HEK293 (cell line): ENCODE measurements at regions not wholly inside any gene's neighbourhood (a gene's known extent, or its start where the extent isn't known, plus 50 kb on each side); places are given as distances from the start of the nearest gene placed in this dataset.

Source experiments
- CTCF ChIP-seq: fragments of 450-650 bp; formaldehyde crosslinking; IDR thresholded peaks from 2 replicates; pipeline ENCODE4 v1.5.1; 2016; ENCODE audit warnings: missing biosample characterization, missing genetic modification characterization
- FEZF1 ChIP-seq: fragments of 450-650 bp; formaldehyde crosslinking; IDR thresholded peaks from 2 replicates; pipeline ENCODE4 v1.5.1; 2016; ENCODE audit warnings: missing biosample characterization, missing genetic modification characterization
- HOXA7 ChIP-seq: sonication (generic); formaldehyde crosslinking; IDR thresholded peaks from 2 replicates; pipeline ENCODE4 v1.8.1; 2022; ENCODE audit warnings: missing genetic modification reagents, borderline replicate concordance
- KLF1 ChIP-seq: fragments of 450-650 bp; formaldehyde crosslinking; IDR thresholded peaks from 2 replicates; pipeline ENCODE4 v1.5.1; 2016; ENCODE audit warnings: missing biosample characterization, missing genetic modification characterization
- ZBTB21 ChIP-seq: fragments of 450-650 bp; formaldehyde crosslinking; IDR thresholded peaks from 2 replicates; pipeline ENCODE4 v1.5.1; 2017; ENCODE audit warnings: missing biosample characterization, missing genetic modification characterization
- ZNF140 ChIP-seq: fragments of 450-650 bp; formaldehyde crosslinking; IDR thresholded peaks from 2 replicates; pipeline ENCODE4 v1.5.1; 2016; ENCODE audit warnings: missing biosample characterization, missing genetic modification characterization
- ZNF324 ChIP-seq: fragments of 450-650 bp; formaldehyde crosslinking; IDR thresholded peaks from 2 replicates; pipeline ENCODE4 v1.5.1; 2016; ENCODE audit warnings: missing biosample characterization, missing genetic modification characterization
- ZNF704 ChIP-seq: fragments of 450-650 bp; formaldehyde crosslinking; IDR thresholded peaks from 2 replicates; pipeline ENCODE4 v1.5.1; 2016; ENCODE audit warnings: missing biosample characterization, missing genetic modification characterization
- ZNF707 ChIP-seq: fragments of 450-650 bp; formaldehyde crosslinking; IDR thresholded peaks from 2 replicates; pipeline ENCODE4 v1.5.1; 2016; ENCODE audit warnings: missing biosample characterization, missing genetic modification characterization
- ZNF768 ChIP-seq: fragments of 450-650 bp; formaldehyde crosslinking; IDR thresholded peaks from 2 replicates; pipeline ENCODE4 v1.5.1; 2018; ENCODE audit warnings: missing biosample characterization, mild to moderate bottlenecking, missing genetic modification characterization

- TF ChIP-seq CTCF (tag by site-specific recombination) (no peak), ZNF707 (no peak), KLF1 (no peak), ZNF324 (tag by site-specific recombination) (no peak), ZNF140 (tag by site-specific recombination) (no peak), ZNF768 (tag by site-specific recombination) (no peak), ZBTB21 (tag by site-specific recombination) (no peak), HOXA7 (CRISPR knock-in tag) (no peak), ZNF704 (tag by site-specific recombination) (no peak), FEZF1 (tag by site-specific recombination) (no peak)
These were observed 158.5 kb downstream of the INSIG2 start for GRCh38 chr2:118246726-118247125.
